GM21390 (cell line): ENCODE measurements at regions not wholly inside any gene's neighbourhood (a gene's known extent, or its start where the extent isn't known, plus 50 kb on each side); places are given as distances from the start of the nearest gene placed in this dataset.

ENCODE experiments used
- ATAC-seq: cut with Tn5 transposase; IDR thresholded peaks from one replicate; pipeline ENCODE4 v1.9.1; 2021; ENCODE audit not compliant: unreplicated experiment

DNA sequence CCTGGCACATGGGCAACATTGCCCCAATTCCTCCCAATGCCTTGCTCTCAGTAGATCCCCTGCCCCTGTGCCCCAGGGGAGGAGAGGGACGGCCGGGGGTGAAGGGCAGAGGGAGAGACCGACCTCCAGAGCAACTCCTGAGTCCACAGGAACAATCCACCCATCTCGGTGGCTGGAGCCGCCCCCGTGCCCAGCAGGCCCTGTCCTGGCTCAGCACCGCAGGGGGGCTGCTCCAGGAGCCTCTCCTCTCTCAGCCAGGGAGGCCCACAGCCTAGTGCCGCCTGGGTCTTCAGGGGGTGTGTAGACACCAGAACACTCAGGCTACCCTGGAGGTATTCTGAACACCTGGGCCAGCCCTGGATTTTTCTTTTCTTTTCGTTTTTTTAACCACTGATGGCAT lies 233.7 kb upstream of the SDK2 start:
- no peak for ATAC-seq

DNA sequence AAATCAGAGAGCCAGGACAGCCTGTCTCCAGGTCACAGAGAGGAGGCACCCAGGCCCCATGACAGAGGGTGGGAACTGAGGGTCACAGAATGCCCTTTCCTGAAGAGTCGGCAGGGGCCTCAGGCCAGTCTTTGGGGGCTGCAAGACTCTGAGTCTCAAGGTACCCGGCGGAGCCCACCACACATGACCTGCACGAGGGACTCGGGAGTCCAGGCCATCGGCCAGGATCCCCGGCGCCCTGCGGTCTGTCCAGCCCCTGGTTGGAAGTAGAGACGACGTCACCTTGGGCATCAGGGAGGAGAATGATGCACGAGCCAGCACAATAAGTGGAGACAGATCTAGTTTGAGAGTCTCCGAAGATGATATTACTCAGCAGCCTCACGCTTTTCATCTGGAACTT lies 234.7 kb upstream of the SDK2 start:
- ATAC-seq = no peak

DNA sequence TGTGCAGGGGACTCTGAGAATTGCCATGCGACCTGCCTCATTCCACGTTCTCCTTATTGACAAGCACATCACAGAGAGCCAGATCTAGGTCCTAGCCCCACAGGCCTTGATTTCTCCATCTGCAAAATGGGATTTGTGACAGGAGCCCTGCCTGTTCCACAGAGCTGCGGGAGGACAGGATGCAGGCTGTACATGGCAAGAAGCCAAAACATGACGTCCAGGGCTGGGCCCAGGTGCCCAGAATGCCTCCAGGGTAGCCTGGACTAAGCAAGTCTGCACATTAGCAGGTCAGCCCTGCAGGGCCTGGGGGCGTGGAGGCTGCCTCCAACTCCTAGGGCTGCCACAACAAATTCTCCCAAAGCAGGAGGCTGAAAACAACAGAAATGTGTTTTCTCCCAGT lies 235.7 kb upstream of the SDK2 start:
- ATAC-seq = no peak

DNA sequence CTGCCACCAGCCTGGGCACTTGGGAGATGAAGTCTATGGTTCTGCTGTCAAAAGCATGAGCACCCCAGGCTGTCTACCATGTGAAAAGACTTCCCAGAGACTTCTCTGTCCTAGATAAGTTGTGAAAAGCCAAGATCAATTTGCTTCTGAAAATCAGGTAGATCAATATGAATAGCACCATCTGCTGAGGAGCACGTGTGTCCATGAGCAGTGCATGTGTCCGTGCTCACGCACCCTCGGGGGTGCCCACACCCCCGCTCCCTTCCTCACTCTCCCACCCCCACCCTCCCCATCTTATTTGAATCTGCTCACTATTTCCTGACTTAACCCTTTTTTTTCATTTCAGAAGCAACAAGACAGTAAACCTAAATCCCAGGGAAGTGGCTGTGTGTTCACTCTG lies 238.3 kb upstream of the SDK2 start:
- ATAC-seq = no peak

DNA sequence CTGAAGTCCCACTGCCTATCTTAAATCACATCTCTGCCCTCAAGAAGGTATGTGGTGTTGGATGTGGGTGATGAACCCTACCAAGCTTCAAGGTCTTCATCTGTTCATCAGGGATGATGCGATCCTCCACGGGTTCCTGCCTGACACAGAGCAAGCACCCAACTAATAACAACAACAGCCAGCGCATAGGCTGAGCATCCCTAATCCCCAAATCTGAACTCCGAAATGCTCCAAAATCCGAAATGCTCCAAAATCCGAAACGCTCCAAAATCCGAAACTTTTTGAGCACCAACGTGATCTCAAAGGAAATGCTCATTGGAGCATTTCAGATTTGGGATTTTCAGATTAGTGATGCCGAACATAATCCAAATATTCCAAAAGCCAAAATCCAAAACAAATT lies 238.9 kb upstream of the SDK2 start:
- no peak for ATAC-seq

DNA sequence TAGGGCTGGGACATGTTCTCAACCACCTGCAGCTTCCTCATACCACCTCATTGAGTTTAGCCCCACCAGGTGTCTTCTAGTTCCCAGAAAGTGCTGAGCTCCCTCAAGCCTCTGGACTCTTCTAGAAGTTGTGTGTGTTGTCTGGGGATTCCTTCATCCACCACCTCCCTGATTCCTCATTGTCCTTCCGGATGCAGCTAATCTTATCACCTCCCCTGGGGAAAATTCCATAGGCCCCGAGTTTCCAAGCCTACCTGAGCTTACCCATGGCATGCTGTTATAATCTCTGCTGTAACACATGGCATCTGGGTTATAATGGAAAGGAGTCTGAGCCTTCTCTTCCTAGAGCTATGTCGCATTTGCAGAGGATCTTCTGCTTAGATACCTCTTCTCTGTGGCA lies 243.5 kb upstream of the SDK2 start:
- no peak for ATAC-seq

DNA sequence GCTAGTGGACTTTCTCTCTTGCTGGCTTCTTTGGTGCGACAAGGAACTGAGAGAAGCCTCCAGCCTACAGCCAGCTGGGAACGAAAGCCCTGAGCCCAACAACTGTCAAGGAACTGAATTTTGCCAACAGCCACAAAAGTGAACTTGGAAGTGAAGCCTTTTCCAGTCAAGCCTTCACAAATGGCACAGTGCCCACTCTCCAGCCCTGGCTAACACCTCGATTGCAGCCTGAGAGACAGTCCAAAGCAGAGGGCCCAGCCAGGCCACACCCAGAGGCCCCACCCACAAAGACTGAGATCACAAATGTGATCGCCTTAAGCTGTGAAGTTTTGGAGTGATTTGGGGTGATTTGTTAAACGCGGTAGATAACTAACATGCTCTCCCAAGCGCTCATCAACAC lies 244.6 kb upstream of the SDK2 start:
- no peak for ATAC-seq

DNA sequence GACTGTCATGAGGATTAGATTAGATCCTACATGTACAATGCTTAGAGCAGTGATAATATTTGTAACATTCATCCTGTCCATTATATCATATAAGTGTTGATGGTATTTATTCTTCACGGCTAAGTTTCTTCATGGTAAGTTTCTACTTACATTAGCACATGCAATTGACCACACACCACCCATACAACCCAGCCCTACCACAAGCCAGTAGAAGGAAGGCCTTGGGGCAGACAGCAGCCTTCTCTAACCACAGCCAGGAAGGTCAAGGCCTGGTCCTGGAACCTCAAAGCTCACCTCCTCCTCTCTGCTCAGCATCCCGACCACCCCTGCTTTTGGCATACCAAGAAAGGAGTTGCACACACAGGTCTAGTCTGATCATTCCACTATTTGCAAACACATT lies 245.2 kb upstream of the SDK2 start:
- ATAC-seq = no peak

DNA sequence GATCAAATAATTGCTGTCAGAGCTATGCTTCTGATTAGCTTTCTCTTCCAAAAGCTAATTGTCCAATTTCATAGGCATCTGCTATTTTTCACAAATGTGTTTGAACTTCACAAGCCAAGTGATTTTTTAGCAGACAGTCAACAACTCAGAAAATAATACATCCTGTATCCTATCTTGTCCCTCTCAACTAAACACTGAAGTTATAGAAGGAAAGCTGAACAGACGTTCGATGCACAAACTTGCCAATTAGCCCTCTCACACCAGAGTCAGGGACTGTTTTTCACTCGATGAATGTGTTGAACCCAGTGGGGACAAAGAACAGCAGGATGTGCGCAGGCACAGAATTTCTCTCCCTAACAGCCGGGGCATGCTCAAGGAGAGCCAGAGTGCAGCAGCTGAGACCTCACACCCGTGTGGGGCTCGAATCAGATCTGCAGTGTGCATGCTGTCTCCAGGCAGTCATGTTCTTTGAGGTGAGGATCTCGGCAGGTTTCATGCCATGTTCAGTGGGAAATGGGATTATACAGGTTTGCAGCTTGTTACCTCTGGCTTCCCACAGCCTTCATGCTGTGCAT lies 246.7 kb upstream of the SDK2 start:
- no peak for ATAC-seq

DNA sequence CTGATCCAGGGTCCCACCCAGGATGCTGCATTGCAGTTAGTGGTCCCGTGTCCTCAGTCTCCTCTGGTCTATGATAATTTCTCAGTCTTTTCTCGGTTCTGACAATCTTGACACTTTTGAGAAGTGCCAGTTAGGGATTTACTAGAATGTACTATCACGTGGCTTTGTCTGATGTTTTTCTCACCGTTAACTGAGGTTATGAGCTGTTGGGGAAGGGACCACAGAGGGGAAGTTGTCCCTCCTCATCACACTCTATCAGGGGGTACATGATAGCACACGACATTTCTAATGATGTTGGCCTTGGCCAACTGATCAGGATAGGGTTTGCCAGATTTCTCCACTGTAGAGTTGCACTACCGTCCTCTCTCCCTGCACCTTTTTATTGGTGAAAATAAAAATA lies 250.9 kb upstream of the SDK2 start:
- no peak for ATAC-seq

DNA sequence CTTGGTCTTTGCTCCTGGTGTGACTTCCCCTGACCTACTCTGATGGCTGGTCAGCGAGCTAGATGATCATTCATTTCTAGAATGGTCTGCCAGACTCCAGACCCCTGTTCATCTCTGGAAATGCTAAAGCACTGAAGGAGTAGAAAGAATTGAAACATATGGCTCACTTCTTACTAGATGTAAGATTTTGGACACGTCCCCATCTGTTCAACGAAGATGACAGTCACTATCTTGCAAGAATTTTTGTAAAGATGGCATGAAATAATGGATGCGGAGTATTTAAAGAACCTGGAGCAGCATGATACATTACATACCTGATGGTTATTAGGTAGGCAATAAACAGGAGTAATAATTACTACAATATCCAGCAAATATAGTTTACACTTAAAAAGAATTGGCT lies 252.7 kb upstream of the SDK2 start:
- no peak for ATAC-seq

DNA sequence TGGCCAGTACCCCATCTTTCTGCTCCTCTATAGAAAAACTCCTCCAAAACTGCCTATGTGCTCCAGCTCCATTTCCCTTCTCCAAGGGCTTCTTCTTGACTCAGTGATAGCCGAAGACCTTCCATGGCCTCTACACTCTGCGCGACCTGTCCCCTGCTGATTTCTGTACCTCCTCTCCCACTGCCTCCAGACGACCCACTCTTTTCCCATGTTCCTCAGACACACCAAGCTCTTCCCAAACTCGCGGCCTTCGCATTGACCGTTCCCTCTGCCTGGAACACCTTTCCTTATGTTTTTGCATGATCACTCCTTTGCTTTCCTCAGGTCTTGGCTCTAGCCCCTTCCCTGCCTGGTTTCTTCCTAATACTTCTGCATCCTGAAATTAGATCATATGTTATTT lies 255.6 kb upstream of the SDK2 start:
- ATAC-seq = no peak

DNA sequence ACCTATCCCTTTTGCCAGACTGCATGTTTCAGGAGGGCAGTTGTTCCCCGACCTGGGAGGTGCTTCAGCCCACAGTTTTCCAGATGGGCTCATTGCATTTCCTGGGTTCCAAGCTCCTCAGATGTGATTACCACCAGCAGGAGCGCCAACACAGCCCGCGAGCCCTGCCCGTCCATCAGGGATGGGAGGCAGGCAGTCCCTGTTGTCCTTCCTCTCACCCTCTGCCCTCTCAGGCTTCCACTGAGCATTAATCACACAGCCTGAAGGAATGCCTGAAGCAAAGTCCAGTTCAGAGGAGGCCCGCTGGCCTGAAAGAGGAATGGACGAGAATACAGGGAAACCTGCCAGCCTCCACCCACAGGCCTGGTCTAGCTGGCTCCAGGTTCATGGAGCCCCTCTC lies 256.3 kb upstream of the SDK2 start:
- ATAC-seq = no peak

DNA sequence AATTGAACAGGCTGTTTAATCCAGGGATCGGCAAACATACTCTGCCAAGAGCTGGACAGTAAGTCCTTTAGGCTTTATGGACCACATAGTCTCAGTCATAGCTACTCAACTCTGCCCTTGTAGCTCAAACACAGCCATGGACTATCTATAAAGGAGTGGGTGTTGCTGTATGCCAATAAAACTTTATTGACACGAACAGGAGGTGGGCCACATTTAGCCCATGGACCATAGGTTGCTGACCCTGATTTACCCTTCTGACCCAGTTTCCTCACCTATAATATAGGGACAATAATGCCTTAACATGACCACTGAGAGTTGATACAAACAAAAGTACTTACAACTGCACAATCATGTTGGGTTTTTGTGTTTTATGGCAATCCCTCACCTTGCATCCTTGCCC lies 257.0 kb upstream of the SDK2 start:
- no peak for ATAC-seq

DNA sequence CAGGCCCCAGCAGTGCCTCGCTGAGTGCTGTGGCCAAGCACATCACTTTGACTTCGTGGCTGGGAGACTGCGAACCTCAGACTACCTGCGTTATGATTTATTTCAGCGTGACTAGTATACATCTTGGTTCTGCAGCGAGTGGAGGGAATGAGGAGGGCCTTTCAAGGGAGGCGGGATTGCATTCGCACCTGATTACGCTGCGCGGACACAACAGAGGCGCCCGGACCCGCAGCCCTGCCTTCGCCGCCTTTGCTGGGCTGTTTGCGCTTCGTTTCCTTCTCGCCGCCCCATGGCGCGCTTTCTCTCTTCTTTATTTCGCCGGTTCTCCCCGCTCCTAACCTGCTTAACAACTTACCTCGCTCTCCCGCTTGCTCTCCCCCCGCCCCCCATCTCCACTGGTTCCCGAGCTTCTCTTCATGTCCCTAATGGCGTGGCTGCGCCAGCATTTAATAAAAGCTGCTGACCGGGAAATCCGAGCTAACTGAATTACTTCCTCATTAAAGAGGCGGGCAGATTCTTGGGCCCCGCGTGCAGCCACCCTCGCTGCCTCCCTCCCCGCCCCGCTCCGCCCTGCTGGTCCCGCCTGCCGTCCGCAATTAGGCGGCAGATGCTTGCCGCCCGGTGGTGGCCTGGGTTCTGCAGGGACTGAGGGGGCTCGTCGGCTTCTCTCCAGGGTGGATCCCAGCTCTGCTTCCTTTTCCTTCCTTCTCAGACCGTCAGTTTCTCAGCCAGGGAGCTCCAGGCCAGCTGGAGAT lies 257.6 kb upstream of the SDK2 start:
- no peak for ATAC-seq

DNA sequence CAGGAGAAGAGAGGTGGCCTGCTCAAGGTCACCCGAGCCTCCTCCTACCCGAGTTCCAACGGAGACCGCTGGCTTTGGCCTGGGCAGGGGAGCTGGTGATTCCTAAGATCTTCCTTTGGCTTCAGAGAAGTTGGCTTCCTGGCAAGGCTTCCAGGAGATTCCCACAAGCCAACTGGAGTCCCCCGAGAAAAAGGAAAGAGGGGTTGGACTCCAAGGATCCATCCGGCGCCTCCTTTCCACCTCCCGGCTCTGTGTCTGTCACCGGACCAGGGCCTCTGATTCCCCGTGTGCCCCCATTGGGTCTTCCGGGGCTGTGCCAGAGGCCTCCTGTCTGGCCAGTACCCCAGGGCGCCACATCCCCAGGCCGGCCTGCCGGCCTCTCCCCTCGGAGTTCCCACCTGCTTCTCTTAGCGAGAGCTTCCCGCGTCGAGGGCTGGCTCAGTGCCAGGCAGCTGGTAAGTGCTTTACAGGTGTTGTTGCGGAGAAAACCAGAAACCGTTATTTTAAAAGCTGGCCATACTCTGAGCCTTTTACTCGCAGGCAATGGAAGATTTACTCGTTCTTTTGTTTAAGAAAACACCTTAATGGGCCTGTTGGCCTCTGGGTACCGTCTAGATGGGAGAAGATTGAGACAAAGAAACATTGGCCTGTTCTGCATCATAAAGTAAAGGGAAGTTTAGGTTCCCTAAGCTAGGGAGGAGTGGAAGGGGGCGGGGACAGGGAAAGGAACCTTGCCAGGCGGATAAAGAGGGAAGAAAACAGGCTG lies 258.4 kb upstream of the SDK2 start:
- ATAC-seq = no peak

DNA sequence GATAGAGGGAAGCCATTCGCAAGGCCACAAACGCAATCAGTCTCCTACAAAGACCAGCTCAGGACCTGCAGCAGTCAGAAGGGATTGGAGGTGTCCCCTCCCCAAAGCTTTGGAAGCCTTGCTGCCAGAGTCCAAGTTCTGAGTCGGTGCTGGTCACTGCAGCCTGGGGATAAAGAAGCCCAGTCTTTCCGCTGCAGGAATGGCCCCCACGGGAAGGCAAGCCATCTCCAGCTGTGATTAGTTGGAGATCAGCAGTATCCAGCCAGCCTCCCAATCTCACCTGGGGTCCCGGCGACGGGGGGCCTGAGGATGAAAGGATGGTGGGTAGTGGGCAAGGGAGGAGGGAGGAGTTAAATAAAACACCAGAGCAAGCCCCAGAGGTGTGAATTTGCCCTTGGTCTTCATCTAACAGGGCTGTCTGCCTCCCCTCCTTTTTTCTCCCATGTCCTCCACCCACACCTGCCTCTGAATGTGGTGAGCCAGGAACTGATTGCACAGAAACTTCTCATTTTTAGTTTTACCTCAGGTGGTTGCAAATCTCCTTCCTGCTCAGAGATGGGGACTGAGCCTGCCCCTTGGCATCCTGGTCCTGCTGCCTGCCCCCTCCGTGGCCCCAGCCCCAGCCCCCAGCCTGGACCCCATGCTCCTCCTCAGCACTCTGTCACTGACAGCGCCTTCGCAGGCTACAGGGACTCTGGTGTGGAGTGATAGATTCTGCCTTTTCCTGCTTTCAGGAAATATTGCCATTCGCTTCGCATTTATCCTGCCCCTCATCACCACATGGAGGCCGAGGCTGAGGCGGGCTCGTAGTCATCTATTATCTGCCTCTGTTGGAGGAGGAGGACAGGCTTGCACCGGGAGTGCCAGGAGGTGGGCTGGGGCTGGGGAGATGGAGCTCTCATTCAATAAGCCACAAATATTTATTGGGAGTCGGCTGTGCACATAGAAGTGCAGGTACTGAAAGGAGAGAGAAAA lies 262.9 kb upstream of the SDK2 start:
- no peak for ATAC-seq

DNA sequence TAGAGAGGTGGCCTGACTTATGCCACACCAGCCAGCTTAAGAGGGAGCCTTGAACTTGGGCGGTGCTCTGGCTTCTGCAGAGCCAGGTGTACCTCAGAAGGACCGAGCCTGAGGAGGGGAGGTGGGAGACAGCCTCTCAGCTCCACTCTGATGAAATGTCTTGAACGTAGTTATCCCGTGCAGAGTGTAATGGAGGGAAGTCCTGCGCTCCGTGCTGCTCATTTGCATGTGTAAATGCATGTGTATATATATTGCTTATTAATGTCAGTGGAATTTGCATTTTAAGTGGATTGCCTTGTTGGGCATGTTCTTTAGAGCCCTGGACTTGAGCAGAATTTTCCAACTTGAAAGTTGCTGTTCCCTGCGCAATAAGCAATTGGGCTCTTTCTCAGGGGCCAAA lies 264.9 kb upstream of the SDK2 start:
- ATAC-seq = no peak

DNA sequence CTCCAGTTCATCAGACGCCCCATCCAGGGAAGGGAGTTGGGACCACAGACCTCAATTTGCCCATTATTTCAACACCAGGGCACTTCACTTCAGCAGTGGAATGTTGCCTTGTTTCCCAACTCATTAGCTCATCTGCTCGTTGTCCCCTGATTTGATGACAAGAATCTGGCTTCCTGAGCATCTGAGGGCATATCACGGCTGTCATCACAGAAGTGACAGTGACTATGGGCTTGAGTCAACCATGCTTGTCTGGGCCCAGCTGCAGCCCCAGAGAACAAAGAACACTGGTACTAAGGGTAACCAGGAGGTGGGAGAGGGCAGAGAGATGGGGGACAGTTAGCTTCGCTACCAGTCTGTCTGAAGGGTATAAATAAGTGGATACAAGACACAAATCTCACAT lies 266.0 kb upstream of the SDK2 start:
- ATAC-seq = no peak

DNA sequence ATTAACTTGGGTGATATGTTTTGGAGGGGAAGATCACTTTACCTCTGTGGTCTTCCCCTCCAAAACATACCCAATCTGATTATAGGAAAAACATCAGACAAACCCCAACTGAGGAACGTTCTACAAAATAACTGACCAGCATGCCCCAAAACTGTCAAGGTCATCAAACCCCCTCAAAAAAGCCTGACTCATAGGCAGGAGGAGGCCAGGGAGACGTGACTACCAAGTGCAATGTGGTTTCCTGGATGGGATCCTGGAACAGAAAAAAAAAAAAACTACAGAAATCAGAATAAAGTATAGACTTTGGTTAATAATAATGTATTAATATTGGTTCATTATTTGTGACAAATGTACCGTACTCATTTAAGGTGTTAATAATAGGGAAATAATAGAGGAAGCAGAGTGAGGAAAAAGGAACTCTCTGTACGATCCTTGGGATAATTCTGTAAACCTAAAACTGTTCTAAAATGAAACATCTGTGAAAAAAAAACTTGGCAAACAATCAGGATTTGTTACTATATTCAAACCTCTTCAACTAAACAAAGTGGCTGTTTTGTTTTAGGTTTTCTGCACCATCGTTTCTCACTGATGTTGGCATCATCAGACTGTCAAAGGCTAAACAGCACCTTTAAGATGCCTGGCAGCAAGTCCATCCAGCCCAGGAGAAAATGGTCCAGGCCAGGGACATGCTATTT lies 266.7 kb upstream of the SDK2 start:
- ATAC-seq = no peak
